ENCODE measurements at regions not wholly inside any gene's neighbourhood (a gene's known extent, or its start where the extent isn't known, plus 50 kb on each side); places are given as distances from the start of the nearest gene placed in this dataset.
A peak's percentile ranks its signal among the peaks of the same experiment; 100 is the strongest.

- Histone ChIP-seq H2AFZ (ENCODE audit: low read depth) (0 out of 2 replicates have a peak overlapping the region, but pooled peaks have one; percentile 23), H3K27ac (ENCODE audit: low read depth in 2 of 2, low read length in 1 of 2) (peak overlapping the region in 1 of 2 experiments; percentile 98; a peak in 2 of 4 replicates), H4K20me1 (ENCODE audit: insufficient read depth) (no peaks in the 10 kb centered on the region), H3K9ac (peak overlapping the region; percentile 67), H3K4me3 (ENCODE audit: low read depth in 2 of 2, low read length in 1 of 2) (no peak overlapping the region), H3K36me3 (replicated peaks in 1 of 2; ENCODE audit: control insufficient read depth in 1 of 2, insufficient read depth in 2 of 2, low read length in 1 of 2) (no peaks in the 10 kb centered on the region), H3F3A (replicated peaks; ENCODE audit: insufficient read depth) (peaks cover 23% of the 10 kb centered on the region), H3K9me3 (0 out of 2 replicates have a peak, but pooled peaks cover 3% of the 10 kb centered on the region), H3K27me3 (ENCODE audit: insufficient read depth) (no peaks in the 10 kb centered on the region), H3K79me2 (ENCODE audit: insufficient read depth) (no peaks in the 10 kb centered on the region), H3K4me2 (no peak overlapping the region), H3K4me1 (ENCODE audit: control insufficient read depth in 1 of 2, insufficient read depth in 2 of 2, low read depth in 1 of 2, low read length in 1 of 2) (peaks cover 0 to 22% of the 10 kb centered on the region in 2 experiments; a peak in 3 of 4 replicates), H3K9me2 (no peaks in the 10 kb centered on the region)
- TF ChIP-seq FOSL2 (IDR thresholded peaks at IDR 0.05; ENCODE audit: borderline replicate concordance, low read depth) = peak; percentile 66
- no peak for TF ChIP-seq TEAD4 (IDR thresholded peaks at IDR 0.05; ENCODE audit: borderline replicate concordance, insufficient read depth)
- POLR2A ChIA-PET = no interaction called here
- WGBS (ENCODE audit: low lambda C conversion rate) = 78% methylated on average over 3 of the region's 3 CpGs
- CTCF ChIA-PET = interaction anchor here (0.7 to 1.5 kb wide), 4 partner anchors 7 to 42 kb away, joined by 3 to 6 read pairs (median 3); no protein-coding TSS in a partner anchor
- no peak for DNase-seq
Observed at GRCh38 chr2:172281648-172282570, 145.5 kb upstream of the ITGA6 start.

DNA sequence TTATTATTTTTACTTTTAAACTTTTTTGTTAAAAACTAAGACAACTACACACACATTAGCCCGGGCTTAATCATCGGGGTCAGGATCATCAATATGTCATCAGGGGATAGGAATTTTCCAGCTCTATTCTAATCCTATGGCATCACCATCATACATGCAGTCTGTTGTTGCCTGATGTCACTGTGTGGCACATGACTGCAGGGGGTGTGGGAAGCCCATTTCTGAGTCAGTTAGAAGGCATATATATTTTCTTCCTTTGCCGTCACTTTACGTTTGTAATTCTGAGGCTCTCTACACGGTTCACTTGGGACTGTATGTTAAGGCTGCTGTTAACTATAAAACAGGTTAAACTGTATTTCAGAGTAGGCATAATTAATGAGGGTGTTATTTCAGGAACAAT, 144.4 kb upstream of the ITGA6 start:
- Histone ChIP-seq H3K9ac (peak overlapping the region; percentile 44; the same call in 1 of the 2 replicates), H3K36me3 (replicated peaks in 1 of 2; ENCODE audit: control insufficient read depth in 1 of 2, insufficient read depth in 2 of 2, low read length in 1 of 2) (no peaks in the 10 kb centered on the region), H3F3A (replicated peaks; ENCODE audit: insufficient read depth) (peaks cover 33% of the 10 kb centered on the region), H3K4me1 (ENCODE audit: control insufficient read depth in 1 of 2, insufficient read depth in 2 of 2, low read depth in 1 of 2, low read length in 1 of 2) (peaks cover 0 to 28% of the 10 kb centered on the region in 2 experiments), H3K79me2 (ENCODE audit: insufficient read depth) (no peaks in the 10 kb centered on the region), H3K27me3 (ENCODE audit: insufficient read depth) (no peaks in the 10 kb centered on the region), H3K4me3 (ENCODE audit: low read depth in 2 of 2, low read length in 1 of 2) (no peak overlapping the region), H3K9me3 (no peaks in the 10 kb centered on the region), H4K20me1 (ENCODE audit: insufficient read depth) (no peaks in the 10 kb centered on the region), H2AFZ (ENCODE audit: low read depth) (no peak overlapping the region), H3K27ac (ENCODE audit: low read depth in 2 of 2, low read length in 1 of 2) (peak overlapping the region in 1 of 2 experiments; percentile 98; a peak in 2 of 4 replicates), H3K4me2 (peak overlapping the region; percentile 43; the same call in 1 of the 2 replicates), H3K9me2 (no peaks in the 10 kb centered on the region)
- POLR2A ChIA-PET = no interaction called here
- WGBS (ENCODE audit: low lambda C conversion rate) = 32% methylated on average over 5 of the region's 5 CpGs
- CTCF ChIA-PET = interaction anchor here (0.7 to 1.7 kb wide), 5 partner anchors 8 to 179 kb away, joined by 3 to 6 read pairs (median 3); no protein-coding TSS in a partner anchor
- DNase-seq = no peak
- TF ChIP-seq RAD21 (IDR thresholded peaks at IDR 0.05; ENCODE audit: low read length) = no peak
- TF ChIP-seq CHD2 (IDR thresholded peaks at IDR 0.05; ENCODE audit: low read length, partially characterized antibody) = no peak
- no peak for TF ChIP-seq TAF1 (IDR thresholded peaks at IDR 0.05; ENCODE audit: borderline replicate concordance, low read depth, low read length)
- peak; percentile 65 for TF ChIP-seq JUND (IDR thresholded peaks at IDR 0.05)
- no peak for TF ChIP-seq GATA2 (CRISPR knock-in tag; IDR thresholded peaks at IDR 0.05)
- TF ChIP-seq NRF1 (IDR thresholded peaks at IDR 0.05; ENCODE audit: low read depth, low read length) = no peak
- no peak for TF ChIP-seq EZH2phosphoT487 (IDR thresholded peaks at IDR 0.05; ENCODE audit: borderline replicate concordance, low read depth)
- TF ChIP-seq SIN3A (IDR thresholded peaks at IDR 0.05; ENCODE audit: borderline replicate concordance, low read depth, low read length) = no peak
- no peak for TF ChIP-seq POLR2AphosphoS5 (IDR thresholded peaks at IDR 0.05; ENCODE audit: low read depth, low read length)
- TF ChIP-seq, protein P1, sequence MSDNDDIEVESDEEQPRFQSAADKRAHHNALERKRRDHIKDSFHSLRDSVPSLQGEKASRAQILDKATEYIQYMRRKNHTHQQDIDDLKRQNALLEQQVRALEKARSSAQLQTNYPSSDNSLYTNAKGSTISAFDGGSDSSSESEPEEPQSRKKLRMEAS (IDR thresholded peaks at IDR 0.05; ENCODE audit: low read depth) = peak; percentile 73
- no peak for TF ChIP-seq FOXJ3 (CRISPR knock-in tag; IDR thresholded peaks at IDR 0.05)
- no peak for TF ChIP-seq CTCF (IDR thresholded peaks at IDR 0.05)
- no peak for TF ChIP-seq YY1 (IDR thresholded peaks at IDR 0.05; ENCODE audit: low read depth)
- no peak for TF ChIP-seq SMC3 (IDR thresholded peaks at IDR 0.05; ENCODE audit: low read depth, low read length)
- peak; percentile 63; the same call in 1 of the 2 replicates for TF ChIP-seq RXRA (IDR thresholded peaks at IDR 0.05; ENCODE audit: borderline replicate concordance, low read depth)
- TF ChIP-seq MEF2A (IDR thresholded peaks at IDR 0.05; ENCODE audit: borderline replicate concordance, low read depth) = peak; percentile 80
- no peak for TF ChIP-seq FOXM1 (IDR thresholded peaks at IDR 0.05; ENCODE audit: low read depth)
- peak in 1 of 2 experiments; percentile 36; a peak in 1 of 4 replicates for TF ChIP-seq EP300 (IDR thresholded peaks at IDR 0.05; ENCODE audit: borderline replicate concordance in 1 of 2, low read depth in 1 of 2, low read length in 1 of 2)
- TF ChIP-seq, protein P2, sequence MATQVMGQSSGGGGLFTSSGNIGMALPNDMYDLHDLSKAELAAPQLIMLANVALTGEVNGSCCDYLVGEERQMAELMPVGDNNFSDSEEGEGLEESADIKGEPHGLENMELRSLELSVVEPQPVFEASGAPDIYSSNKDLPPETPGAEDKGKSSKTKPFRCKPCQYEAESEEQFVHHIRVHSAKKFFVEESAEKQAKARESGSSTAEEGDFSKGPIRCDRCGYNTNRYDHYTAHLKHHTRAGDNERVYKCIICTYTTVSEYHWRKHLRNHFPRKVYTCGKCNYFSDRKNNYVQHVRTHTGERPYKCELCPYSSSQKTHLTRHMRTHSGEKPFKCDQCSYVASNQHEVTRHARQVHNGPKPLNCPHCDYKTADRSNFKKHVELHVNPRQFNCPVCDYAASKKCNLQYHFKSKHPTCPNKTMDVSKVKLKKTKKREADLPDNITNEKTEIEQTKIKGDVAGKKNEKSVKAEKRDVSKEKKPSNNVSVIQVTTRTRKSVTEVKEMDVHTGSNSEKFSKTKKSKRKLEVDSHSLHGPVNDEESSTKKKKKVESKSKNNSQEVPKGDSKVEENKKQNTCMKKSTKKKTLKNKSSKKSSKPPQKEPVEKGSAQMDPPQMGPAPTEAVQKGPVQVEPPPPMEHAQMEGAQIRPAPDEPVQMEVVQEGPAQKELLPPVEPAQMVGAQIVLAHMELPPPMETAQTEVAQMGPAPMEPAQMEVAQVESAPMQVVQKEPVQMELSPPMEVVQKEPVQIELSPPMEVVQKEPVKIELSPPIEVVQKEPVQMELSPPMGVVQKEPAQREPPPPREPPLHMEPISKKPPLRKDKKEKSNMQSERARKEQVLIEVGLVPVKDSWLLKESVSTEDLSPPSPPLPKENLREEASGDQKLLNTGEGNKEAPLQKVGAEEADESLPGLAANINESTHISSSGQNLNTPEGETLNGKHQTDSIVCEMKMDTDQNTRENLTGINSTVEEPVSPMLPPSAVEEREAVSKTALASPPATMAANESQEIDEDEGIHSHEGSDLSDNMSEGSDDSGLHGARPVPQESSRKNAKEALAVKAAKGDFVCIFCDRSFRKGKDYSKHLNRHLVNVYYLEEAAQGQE (IDR thresholded peaks at IDR 0.05; ENCODE audit: low read depth, low read length) = no peak
- peak; percentile 58 for TF ChIP-seq TCF12 (IDR thresholded peaks at IDR 0.05)
